T-cell (primary cell): ENCODE measurements at regions not wholly inside any gene's neighbourhood (a gene's known extent, or its start where the extent isn't known, plus 50 kb on each side); places are given as distances from the start of the nearest gene placed in this dataset.

Experiments
- ATAC-seq, 4 experiments: fragments of 200-7000 bp in 3 of 4; fragments of 150-1000 bp in 1 of 4; cut with Tn5 transposase; replicated peaks in 1 of 4; 1 replicate in 3 of 4; 2 replicates in 1 of 4; pipeline ENCODE4 v1.10.0; 2021; ENCODE audit warnings: moderate library complexity in 3 of 4, mild to moderate bottlenecking in 2 of 4, moderate number of reproducible peaks in 1 of 4
- CTCF ChIA-PET, 2 donors: fragments of 300-600 bp; sonication (Branson Sonifier 250); formaldehyde crosslinking; loops; one replicate each; lab custom pipeline; 2022; ENCODE audit warnings: antibody characterized with exemption in 2 of 2; lab: Charles Lee
- POLR2A ChIA-PET, 2 donors: fragments of 300-600 bp; sonication (Branson Sonifier 250); formaldehyde crosslinking; loops; one replicate each; lab custom pipeline; 2022; ENCODE audit warnings: antibody characterized with exemption in 2 of 2; lab: Charles Lee
- DNase-seq, 35 experiments: peaks; one replicate each; pipeline versions ENCODE4 v3.0.0 to v3.0.0-alpha.2; 2013 to 2023
- H3K27ac ChIP-seq: one replicate; pipeline ENCODE4 v1.5.1; 2013; ENCODE audit warnings: low read length
- H3K27me3 ChIP-seq, 2 experiments: replicated peaks in 1 of 2; 1 replicate in 1 of 2; 2 replicates in 1 of 2; pipeline versions ENCODE4 v1.6.1 to v1.7.0; 2013; ENCODE audit warnings: low read length in 1 of 2, mixed read lengths in 1 of 2; ENCODE audit not compliant: control insufficient read depth in 2 of 2, insufficient read depth in 2 of 2; ENCODE audit errors: extremely low read depth in 1 of 2
- H3K36me3 ChIP-seq, 2 donors: 1 replicate in 1 of 2; 2 replicates in 1 of 2; pipeline versions ENCODE4 v1.6.1 to v1.7.0; 2013; ENCODE audit warnings: low read length in 1 of 2; ENCODE audit not compliant: control insufficient read depth in 2 of 2, insufficient read depth in 1 of 2; ENCODE audit errors: extremely low read depth in 1 of 2
- H3K4me1 ChIP-seq, 2 experiments: 1 replicate in 1 of 2; 2 replicates in 1 of 2; pipeline versions ENCODE4 v1.6.1 to v1.7.0; 2013; ENCODE audit warnings: low read length in 2 of 2, mixed read lengths in 1 of 2; ENCODE audit not compliant: insufficient read depth in 2 of 2, control insufficient read depth in 1 of 2; ENCODE audit errors: extremely low read depth in 1 of 2
- H3K4me3 ChIP-seq, 2 donors: 1 replicate in 1 of 2; 2 replicates in 1 of 2; pipeline versions ENCODE4 v1.5.1 to v1.7.0; 2013; ENCODE audit warnings: mild to moderate bottlenecking in 2 of 2, low read length in 1 of 2, moderate library complexity in 1 of 2; ENCODE audit not compliant: control insufficient read depth in 1 of 2; ENCODE audit errors: extremely low read depth in 1 of 2
- H3K9me3 ChIP-seq: 2 replicates; pipeline ENCODE4 v1.7.0; 2013
- H3K27ac Mint-ChIP-seq, 2 donors: one replicate each; pipeline ENCODE4 v1.8.0; 2020 to 2021; ENCODE audit warnings: mild to moderate bottlenecking in 2 of 2, mixed read lengths in 2 of 2
- H3K27me3 Mint-ChIP-seq, 2 donors: one replicate each; pipeline ENCODE4 v1.8.0; 2021 to 2022; ENCODE audit warnings: mixed read lengths in 2 of 2
- H3K36me3 Mint-ChIP-seq: one replicate; pipeline ENCODE4 v1.8.0; 2021; ENCODE audit warnings: mixed read lengths
- H3K4me1 Mint-ChIP-seq, 3 donors: one replicate each; pipeline ENCODE4 v1.8.0; 2020 to 2022; ENCODE audit warnings: mixed read lengths in 3 of 3, mild to moderate bottlenecking in 1 of 3
- H3K4me3 Mint-ChIP-seq, 3 donors: one replicate each; pipeline ENCODE4 v1.8.0; 2020 to 2022; ENCODE audit warnings: mild to moderate bottlenecking in 3 of 3, mixed read lengths in 3 of 3, moderate library complexity in 3 of 3
- H3K9me3 Mint-ChIP-seq, 3 donors: one replicate each; pipeline ENCODE4 v1.8.0; 2020 to 2022; ENCODE audit warnings: mixed read lengths in 3 of 3
- WGBS: methylation state at CpG from one replicate; pipeline ENCODE4 v1.1.5; 2013; ENCODE audit warnings: missing lambda C conversion rate; ENCODE audit not compliant: insufficient coverage; 5-methylcytosine and 5-hydroxymethylcytosine counted together

- ChIA-PET POLR2A (no interaction called here), CTCF (no interaction called here)
- H3K27ac Mint-ChIP-seq: no peak overlapping the region
- ATAC-seq: no peak
- Histone ChIP-seq H3K27ac (no peak overlapping the region), H3K9me3 (peaks cover 2% of the 10 kb centered on the region), H3K36me3 (no peaks in the 10 kb centered on the region), H3K4me1 (no peaks in the 10 kb centered on the region), H3K27me3 (no peaks in the 10 kb centered on the region), H3K4me3 (no peak overlapping the region)
- no peaks in the 10 kb centered on the region for H3K27me3 Mint-ChIP-seq
- no peak overlapping the region for H3K4me3 Mint-ChIP-seq
- DNase-seq: no peak
- H3K4me1 Mint-ChIP-seq: no peaks in the 10 kb centered on the region
- 88% methylated on average over 3 of the region's 8 CpGs for WGBS
- peaks cover 4 to 11% (median 7%) of the 10 kb centered on the region in 3 donors for H3K9me3 Mint-ChIP-seq
- H3K36me3 Mint-ChIP-seq: no peaks in the 10 kb centered on the region
These were observed 155.0 kb upstream of the PRDM9 start for GRCh38 chr5:23352446-23352845.

GRCh38 chr5:23343121-23343520 lies 164.3 kb upstream of the PRDM9 start:
- no peak for ATAC-seq
- no CpG with 5 or more reads among the region's 2 CpGs for WGBS
- no peak overlapping the region for H3K27ac ChIP-seq
- H3K27me3 ChIP-seq: no peaks in the 10 kb centered on the region
- Mint-ChIP-seq H3K27ac (no peak overlapping the region), H3K4me3 (no peak overlapping the region), H3K9me3 (peaks cover 6 to 11% (median 7%) of the 10 kb centered on the region in 3 donors), H3K4me1 (no peaks in the 10 kb centered on the region), H3K36me3 (no peaks in the 10 kb centered on the region), H3K27me3 (no peaks in the 10 kb centered on the region)
- no peak overlapping the region for H3K4me3 ChIP-seq
- DNase-seq: no peak
- CTCF ChIA-PET: no interaction called here
- no peaks in the 10 kb centered on the region for H3K4me1 ChIP-seq
- no peaks in the 10 kb centered on the region for H3K9me3 ChIP-seq
- H3K36me3 ChIP-seq: no peaks in the 10 kb centered on the region
- POLR2A ChIA-PET: no interaction called here

DNA sequence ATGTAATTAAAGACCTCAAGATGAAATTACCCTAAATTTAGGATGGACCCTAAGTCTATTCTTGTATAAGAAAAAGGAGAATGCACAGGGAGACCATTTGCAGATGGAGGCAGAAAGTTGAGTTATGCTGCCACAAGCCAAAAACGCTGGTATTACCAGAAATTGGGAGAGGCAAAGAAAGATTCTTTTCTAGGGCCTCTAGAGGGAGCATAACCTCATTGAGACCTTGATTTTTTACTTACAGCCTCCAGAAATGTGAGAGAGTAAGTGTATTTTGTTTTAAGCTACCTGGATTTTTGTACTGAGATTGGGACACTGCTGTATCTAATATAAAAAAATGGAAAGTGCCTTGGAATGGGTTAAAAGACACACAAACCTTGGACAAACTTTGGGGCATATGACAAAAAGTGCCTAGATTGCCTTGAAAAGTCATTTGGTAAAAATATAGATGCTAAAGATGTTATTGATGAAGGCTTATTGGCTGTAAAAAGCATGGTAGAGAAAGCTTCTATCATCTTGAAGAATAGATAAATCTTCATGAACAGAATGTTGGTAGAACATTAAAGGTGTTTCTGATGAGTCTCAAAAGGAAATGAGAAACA lies 174.7 kb upstream of the PRDM9 start:
- Mint-ChIP-seq H3K27me3 (no peaks in the 10 kb centered on the region), H3K4me1 (no peaks in the 10 kb centered on the region), H3K36me3 (no peaks in the 10 kb centered on the region), H3K4me3 (no peak overlapping the region), H3K27ac (no peak overlapping the region), H3K9me3 (peaks cover 7 to 13% (median 11%) of the 10 kb centered on the region in 3 donors)
- DNase-seq (no peak), ATAC-seq (no peak)
- Histone ChIP-seq H3K36me3 (no peaks in the 10 kb centered on the region), H3K4me3 (no peak overlapping the region), H3K27ac (no peak overlapping the region), H3K9me3 (no peaks in the 10 kb centered on the region), H3K27me3 (no peaks in the 10 kb centered on the region), H3K4me1 (no peaks in the 10 kb centered on the region)
- no CpG with 5 or more reads among the region's 1 CpG for WGBS
- POLR2A ChIA-PET: no interaction called here
- CTCF ChIA-PET: no interaction called here

DNA sequence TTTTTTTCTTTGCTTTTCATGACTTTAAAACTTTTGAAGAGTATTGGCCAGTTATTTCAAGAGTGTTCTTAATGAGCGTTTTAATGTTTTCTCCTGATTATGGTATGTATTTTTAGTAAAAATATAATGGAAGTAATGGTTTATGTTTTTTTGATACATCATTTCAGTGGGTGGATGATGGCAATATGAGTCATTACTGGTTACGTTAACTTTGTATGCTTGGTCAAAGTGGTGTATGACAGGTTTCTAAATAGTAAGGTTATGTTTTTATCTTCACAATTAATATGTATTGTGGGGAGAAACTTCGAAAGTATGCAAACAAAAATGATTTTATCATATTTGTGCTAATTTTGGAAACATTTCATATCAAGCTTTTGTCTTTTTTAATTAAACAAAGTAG lies 176.7 kb upstream of the PRDM9 start:
- H3K4me3 Mint-ChIP-seq: no peak overlapping the region
- H3K36me3 Mint-ChIP-seq: no peaks in the 10 kb centered on the region
- H3K27ac ChIP-seq: no peak overlapping the region
- ChIA-PET CTCF (no interaction called here), POLR2A (no interaction called here)
- no peaks in the 10 kb centered on the region for H3K27me3 Mint-ChIP-seq
- ATAC-seq: no peak
- DNase-seq: no peak
- H3K4me1 Mint-ChIP-seq: no peaks in the 10 kb centered on the region
- peaks cover 2% of the 10 kb centered on the region for H3K9me3 ChIP-seq
- 78% methylated on average over 1 of the region's 3 CpGs for WGBS
- H3K4me1 ChIP-seq: no peaks in the 10 kb centered on the region
- H3K27ac Mint-ChIP-seq: no peak overlapping the region
- peaks cover 7 to 14% (median 10%) of the 10 kb centered on the region in 3 donors for H3K9me3 Mint-ChIP-seq
- no peaks in the 10 kb centered on the region for H3K27me3 ChIP-seq
- no peak overlapping the region for H3K4me3 ChIP-seq
- H3K36me3 ChIP-seq: no peaks in the 10 kb centered on the region

DNA sequence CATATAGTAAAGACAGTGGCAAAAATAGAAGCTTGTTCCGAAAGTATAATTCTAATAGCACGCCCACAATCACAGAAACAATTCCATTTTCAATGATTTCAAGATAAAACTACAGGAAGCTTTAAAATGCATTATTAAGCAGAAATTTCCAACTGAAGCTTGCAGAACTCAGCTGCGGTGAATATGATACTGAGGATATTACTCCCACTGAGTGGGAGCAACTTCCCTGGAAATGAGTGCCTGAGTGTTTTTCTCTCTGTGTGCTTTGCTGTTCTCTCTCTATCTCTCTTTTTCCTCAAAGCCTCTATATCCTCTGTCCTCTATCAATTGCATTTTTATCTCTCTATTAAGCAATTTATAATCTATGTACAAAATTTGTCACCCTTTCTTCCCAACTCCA lies 187.5 kb upstream of the PRDM9 start:
- WGBS: no CpG with 5 or more reads among the region's 3 CpGs
- H3K9me3 Mint-ChIP-seq: peaks cover 22 to 46% (median 33%) of the 10 kb centered on the region in 3 donors

DNA sequence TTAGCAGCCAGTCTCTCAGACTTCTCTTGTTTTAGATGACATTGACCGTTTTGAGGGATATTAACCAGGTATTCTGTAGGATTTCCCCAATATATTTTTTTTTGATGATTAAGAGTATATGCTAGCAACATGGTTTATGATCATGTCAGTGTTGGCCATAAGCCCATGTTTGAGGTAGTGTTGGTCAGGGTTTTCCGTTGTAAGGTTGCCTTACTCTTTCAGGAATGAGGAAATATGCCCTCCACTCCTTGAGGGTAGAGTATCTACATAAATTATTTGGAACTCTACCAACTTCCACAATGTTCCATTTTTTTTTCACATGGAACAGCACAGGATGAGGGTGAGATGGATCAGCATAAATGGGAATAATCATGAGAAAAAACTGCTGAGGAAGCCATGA lies 188.4 kb upstream of the PRDM9 start:
- Mint-ChIP-seq H3K27ac (no peak overlapping the region), H3K36me3 (no peaks in the 10 kb centered on the region), H3K4me1 (no peaks in the 10 kb centered on the region), H3K4me3 (no peak overlapping the region), H3K27me3 (no peaks in the 10 kb centered on the region), H3K9me3 (peaks cover 22 to 41% (median 34%) of the 10 kb centered on the region in 3 donors)
- ATAC-seq (no peak), DNase-seq (no peak)
- Histone ChIP-seq H3K9me3 (no peaks in the 10 kb centered on the region), H3K4me3 (no peak overlapping the region), H3K4me1 (no peaks in the 10 kb centered on the region), H3K27me3 (no peaks in the 10 kb centered on the region), H3K27ac (no peak overlapping the region), H3K36me3 (no peaks in the 10 kb centered on the region)
- CTCF ChIA-PET: no interaction called here
- POLR2A ChIA-PET: no interaction called here
- no CpG with 5 or more reads among the region's 2 CpGs for WGBS

More for the DNA sequence above, 187.5 kb upstream of the PRDM9 start:
- ChIA-PET POLR2A (no interaction called here), CTCF (no interaction called here)
- H3K27ac ChIP-seq: no peak overlapping the region
- H3K4me1 Mint-ChIP-seq: no peaks in the 10 kb centered on the region
- no peaks in the 10 kb centered on the region for H3K36me3 ChIP-seq
- no peaks in the 10 kb centered on the region for H3K36me3 Mint-ChIP-seq
- H3K4me3 ChIP-seq: no peak overlapping the region
- no peak for ATAC-seq
- H3K9me3 ChIP-seq: no peaks in the 10 kb centered on the region
- DNase-seq: no peak
- no peaks in the 10 kb centered on the region for H3K27me3 Mint-ChIP-seq
- H3K4me3 Mint-ChIP-seq: no peak overlapping the region
- H3K27me3 ChIP-seq: no peaks in the 10 kb centered on the region
- H3K4me1 ChIP-seq: no peaks in the 10 kb centered on the region
- H3K27ac Mint-ChIP-seq: no peak overlapping the region

DNA sequence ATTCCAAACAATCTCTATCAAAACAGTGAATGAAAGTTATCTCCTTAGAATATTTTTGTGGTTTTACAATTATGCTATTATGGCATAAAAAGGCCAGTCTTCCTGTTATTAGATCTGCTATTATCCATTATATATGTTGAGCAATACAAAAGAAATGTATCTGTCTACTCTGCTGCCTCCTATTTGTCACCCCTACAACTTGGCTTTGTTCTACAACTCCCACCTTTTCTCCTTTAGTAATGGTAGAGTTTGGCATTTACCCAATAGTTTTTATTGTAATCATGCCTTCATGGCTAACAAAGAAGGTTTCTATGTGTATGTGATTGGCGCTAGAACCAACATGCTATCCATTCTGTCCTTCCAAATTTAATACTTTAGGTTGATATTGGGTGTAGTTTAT lies 189.2 kb upstream of the PRDM9 start:
- no peaks in the 10 kb centered on the region for H3K9me3 ChIP-seq
- WGBS: no CpG with 5 or more reads among the region's 1 CpG
- no peak overlapping the region for H3K4me3 ChIP-seq
- peaks cover 18 to 40% (median 34%) of the 10 kb centered on the region in 3 donors for H3K9me3 Mint-ChIP-seq
- H3K27ac ChIP-seq: no peak overlapping the region
- no peaks in the 10 kb centered on the region for H3K36me3 ChIP-seq
- H3K4me3 Mint-ChIP-seq: no peak overlapping the region
- DNase-seq (no peak), ATAC-seq (no peak)
- POLR2A ChIA-PET: no interaction called here
- no peaks in the 10 kb centered on the region for H3K36me3 Mint-ChIP-seq
- H3K27ac Mint-ChIP-seq: no peak overlapping the region
- H3K4me1 ChIP-seq: no peaks in the 10 kb centered on the region
- H3K27me3 Mint-ChIP-seq: no peaks in the 10 kb centered on the region
- H3K4me1 Mint-ChIP-seq: no peaks in the 10 kb centered on the region
- CTCF ChIA-PET: interaction anchor here in 1 of 2 donors (0.7 kb wide), 1 partner anchor 13 kb away, joined by 8 read pairs; no protein-coding TSS in a partner anchor
- no peaks in the 10 kb centered on the region for H3K27me3 ChIP-seq
